GM21447 (cell line): ENCODE measurements at regions not wholly inside any gene's neighbourhood (a gene's known extent, or its start where the extent isn't known, plus 50 kb on each side); places are given as distances from the start of the nearest gene placed in this dataset.

Experiments
- ATAC-seq: cut with Tn5 transposase; IDR thresholded peaks from one replicate; pipeline ENCODE4 v1.9.1; 2021; ENCODE audit not compliant: unreplicated experiment

GRCh38 chr3:153313302-153313965 is 151.4 kb downstream of the RAP2B start:
- ATAC-seq = no peak

GRCh38 chr3:153314038-153314437 is 152.0 kb downstream of the RAP2B start:
- ATAC-seq = no peak

GRCh38 chr3:153315781-153316180 is 153.8 kb downstream of the RAP2B start:
- ATAC-seq = no peak

DNA sequence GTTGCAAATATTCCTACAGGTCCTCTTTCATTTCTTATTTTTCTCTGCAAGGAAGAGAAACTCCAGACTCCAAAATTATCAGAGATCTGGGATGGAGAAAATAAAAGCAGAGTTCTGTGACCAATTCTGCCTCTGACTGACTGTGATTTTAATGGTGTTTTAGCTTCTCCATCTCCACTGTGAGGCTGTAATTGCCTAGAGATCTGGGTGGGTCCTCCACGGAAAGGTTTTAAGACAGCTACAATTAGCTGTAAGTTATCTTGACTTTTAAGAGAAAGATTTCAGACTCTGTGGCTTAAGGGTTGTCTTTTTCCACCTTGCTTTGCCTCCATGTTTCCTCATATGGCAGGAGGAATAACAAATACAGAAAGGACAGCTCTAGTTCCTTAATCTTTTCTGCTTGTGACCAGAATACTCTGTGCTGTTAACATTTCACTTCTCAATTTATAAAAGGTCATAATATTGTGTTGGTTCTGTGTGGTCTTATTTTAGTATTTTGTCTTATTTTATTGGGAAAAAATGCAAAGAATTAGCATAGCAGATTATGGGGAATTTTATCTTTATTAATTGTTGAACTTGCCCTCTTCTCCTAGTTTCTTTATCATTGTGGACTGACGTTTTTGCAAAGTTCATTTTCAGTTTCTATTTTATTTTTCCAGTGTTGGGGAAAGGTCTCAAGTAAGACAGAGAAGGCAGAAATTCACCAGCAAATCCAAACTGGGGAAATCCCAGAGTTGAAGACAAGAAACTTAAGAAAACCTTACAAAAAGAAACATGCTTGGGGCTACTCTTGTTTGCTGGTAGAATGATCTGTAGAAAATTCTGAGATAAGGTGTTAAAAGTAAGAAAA is 157.9 kb downstream of the RAP2B start:
- ATAC-seq = no peak

GRCh38 chr3:153320585-153321128 is 158.6 kb downstream of the RAP2B start:
- ATAC-seq = no peak

DNA sequence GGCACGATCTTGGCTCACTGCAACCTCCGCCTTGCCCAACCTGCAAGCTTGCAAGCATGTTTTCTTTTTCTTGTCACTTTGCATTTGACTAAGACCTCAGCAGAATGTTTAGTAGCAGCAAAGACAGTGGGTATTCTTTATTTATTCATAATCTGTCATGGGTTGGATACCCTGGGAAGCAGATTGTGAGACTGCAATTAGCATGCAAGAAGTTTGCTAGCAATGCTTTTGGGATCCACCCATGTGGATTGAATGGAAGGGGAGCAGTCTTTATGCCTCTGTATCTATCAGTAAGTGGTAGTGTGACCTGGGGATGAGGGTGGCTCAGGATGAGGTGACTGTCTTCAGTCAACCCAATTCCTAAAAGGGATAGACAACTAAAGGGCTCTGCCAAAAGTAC is 166.7 kb downstream of the RAP2B start:
- ATAC-seq = no peak

GRCh38 chr3:153330901-153331300 is 168.9 kb downstream of the RAP2B start:
- no peak for ATAC-seq

DNA sequence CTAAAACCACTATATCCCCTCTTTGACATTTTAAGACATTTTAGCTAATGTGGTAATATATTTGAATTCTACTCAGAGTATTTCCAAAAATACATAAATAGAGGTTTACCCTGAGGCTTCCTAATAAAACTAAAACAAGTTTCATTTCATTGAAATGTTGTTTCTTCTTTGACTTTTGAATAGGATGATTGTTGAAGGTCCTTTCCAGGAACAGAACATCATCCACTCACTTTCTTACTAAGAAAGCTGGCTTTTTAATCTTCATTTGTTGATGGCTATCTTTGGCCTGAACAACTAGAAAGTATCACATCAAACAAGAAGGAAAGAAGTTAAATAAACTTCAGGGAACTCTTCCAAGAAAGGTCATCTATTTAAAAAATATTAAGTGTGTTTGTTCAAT is 169.7 kb downstream of the RAP2B start:
- no peak for ATAC-seq

DNA sequence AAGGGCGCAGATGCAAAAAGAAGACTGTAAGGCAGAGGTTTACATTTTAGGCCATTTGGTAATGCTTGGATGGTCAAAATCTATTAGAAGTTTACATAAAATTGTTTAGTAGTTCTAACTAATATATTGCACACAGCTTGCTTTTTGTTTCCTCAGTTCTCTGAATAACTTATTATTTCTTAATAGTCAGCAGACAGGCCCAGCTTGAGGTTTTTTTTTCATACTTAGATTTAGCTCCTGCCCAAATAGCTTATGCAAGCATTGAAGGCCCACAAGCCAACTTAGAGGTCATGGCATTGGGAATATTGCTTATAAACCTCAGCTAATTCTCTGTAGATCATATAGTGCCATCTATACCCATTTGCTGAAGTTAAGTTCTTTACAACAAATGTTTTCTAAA is 172.5 kb downstream of the RAP2B start:
- no peak for ATAC-seq

DNA sequence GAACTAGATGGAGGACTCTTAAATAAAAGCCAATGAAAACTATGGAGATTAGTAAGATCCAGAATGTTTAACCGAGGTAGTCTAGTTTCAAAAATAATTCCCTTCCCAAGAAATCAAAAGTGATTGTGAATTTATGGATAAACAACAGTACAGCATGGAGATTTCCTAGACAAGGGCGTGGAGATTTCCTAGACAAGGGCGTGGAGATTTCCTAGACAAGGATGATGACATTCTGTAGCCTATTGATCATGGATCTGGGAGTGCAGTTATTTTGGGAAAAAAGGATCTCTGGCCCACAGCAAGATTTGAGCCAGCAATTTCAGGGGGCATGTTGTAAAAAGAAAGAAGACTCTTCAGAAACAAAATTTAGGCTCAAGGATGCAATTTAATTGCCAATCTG is 175.3 kb downstream of the RAP2B start:
- no peak for ATAC-seq

- no peak for ATAC-seq
Observed at GRCh38 chr3:153338487-153338886, 176.5 kb downstream of the RAP2B start.

DNA sequence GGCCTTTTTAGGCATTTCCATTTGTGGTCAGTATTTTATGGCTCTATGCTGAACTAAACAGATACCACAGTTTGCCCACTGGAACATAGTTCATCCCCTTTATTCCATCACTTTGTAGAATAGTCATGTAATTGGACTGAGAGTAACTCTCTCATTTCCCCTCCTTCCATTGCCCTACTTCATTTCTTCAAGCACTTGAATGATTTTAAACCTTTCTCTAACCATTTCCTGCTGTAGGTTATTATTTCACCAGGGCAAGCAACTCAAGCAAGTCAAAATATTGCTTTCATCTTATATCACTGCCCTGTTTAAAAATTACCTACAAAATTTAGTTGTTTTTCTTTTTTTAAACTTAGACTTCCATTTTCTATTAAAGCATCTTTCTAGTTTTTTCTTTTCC is 177.0 kb downstream of the RAP2B start:
- ATAC-seq = no peak

DNA sequence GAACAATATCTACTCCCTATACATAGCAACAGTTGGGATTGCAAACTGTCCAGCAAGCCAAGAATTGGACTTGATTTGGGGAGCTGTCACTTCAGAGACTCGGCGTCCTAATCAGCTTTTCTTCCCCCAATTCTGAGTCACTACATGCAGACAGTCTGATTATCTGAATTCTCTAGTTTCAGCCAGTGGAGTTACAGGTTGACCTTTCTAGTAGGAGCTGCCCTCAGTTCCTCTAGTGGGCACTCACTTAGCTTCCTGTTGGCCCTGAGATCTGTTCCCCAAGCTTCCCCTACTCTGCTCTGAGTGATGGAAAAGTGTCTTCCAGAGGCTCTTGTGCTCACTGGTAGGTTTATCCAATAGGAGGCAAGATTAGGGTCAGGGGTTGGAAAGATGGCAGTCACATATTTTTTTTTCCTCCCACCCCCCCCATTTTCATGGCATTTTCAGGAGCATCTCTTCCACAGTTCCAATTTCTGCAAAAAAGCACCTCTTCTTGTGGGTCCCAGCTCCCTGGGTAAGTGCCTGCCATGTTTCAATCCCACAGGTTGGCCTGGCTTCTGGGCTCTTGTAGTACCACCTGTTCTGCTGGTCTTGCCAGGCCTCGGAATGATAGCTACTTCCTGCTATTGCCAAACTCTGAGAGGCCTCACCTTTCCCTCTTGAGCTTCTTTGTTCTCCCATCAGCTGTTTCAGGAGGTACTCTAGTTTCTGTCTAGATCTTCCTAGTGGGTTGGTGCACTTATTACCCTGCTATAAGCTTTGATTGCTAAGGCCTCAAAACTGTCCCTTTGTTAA is 182.2 kb downstream of the RAP2B start:
- ATAC-seq = no peak

GRCh38 chr3:153348457-153349107 is 186.6 kb downstream of the RAP2B start:
- ATAC-seq = no peak

DNA sequence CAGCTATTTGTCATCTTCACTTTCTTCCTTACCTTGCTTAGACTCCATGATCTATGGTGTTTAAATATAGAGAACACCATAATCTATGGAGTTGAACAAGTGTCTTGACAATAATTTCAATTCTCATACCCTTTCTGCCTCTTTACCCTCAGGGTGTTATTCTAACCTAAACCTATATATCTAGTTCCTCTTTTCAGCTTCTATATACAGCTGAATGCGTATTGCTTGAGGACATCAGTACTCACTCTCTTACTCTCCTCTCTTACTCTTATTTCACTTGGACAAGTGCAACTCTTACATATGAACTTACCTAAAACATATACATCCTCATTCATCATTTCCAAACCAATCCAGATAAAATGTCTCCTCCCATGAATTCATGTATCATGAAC is 187.1 kb downstream of the RAP2B start:
- ATAC-seq = peak; percentile 65

DNA sequence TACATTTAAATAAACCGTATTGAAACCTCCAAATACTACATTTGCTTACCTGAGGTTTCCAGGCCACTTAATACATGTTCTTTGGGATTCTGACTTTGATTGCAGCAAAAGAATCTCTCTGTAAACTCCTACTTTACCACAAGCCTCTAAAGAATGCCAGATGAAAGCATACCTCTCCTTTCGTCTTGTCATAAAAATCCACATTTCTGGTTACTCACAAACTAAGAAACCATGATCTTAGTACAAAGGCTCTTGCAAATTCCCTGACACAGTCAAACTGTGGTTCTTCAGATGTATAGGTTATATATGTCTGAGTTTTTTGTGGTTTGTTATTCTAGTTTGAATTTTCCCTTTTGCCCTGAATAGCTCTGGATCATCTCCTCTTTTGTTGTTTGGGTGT is 188.4 kb downstream of the RAP2B start:
- ATAC-seq = no peak

GRCh38 chr3:153354641-153355040 is 192.6 kb downstream of the RAP2B start:
- ATAC-seq = no peak

DNA sequence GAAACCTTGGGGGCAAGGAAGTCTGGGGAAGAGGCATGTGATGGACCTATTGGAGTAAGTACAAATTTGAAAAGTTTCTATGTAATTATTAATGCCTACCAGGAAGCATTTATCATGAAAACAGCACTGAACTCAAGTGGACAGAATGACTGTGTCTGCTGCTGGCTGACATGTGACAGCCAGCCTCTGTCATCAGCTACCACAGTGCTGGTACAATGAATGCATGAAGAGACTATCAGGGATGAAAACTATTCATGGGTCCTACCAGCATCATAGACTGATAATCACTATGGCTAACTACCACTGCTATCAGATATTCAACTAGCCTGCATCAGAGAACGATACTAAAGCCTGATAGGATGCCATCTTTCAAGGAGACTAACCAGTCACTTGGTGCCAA is 193.5 kb downstream of the RAP2B start:
- ATAC-seq = no peak

GRCh38 chr3:153356908-153357307 is 194.9 kb downstream of the RAP2B start:
- ATAC-seq = no peak

- no peak for ATAC-seq
Observed at GRCh38 chr3:153357436-153357835, 195.4 kb downstream of the RAP2B start.
